CD8-positive, alpha-beta memory T cell (primary cell): ENCODE measurements at regions not wholly inside any gene's neighbourhood (a gene's known extent, or its start where the extent isn't known, plus 50 kb on each side); places are given as distances from the start of the nearest gene placed in this dataset.

Experiments used
- CTCF ChIA-PET: fragments of 350-600 bp; sonication (Branson Sonifier 250); formaldehyde crosslinking; loops from one replicate; lab custom pipeline; 2021; ENCODE audit warnings: antibody characterized with exemption; lab: Charles Lee
- POLR2A ChIA-PET: fragments of 350-600 bp; sonication (Branson Sonifier 250); formaldehyde crosslinking; loops from one replicate; lab custom pipeline; 2021; ENCODE audit warnings: antibody characterized with exemption; lab: Charles Lee
- DNase-seq, 5 donors: peaks; one replicate each; pipeline versions ENCODE4 v3.0.0 to v3.0.0-alpha.2; 2020 to 2022; ENCODE audit warnings: mixed read lengths in 1 of 5
- H3K27ac ChIP-seq: one replicate; pipeline ENCODE4 v1.7.0; 2013; ENCODE audit warnings: low read depth, mild to moderate bottlenecking, low read length, moderate library complexity
- H3K27me3 ChIP-seq: 2 replicates; pipeline ENCODE4 v1.7.0; 2013; ENCODE audit warnings: low read length, mild to moderate bottlenecking; ENCODE audit not compliant: insufficient read depth, poor library complexity, severe bottlenecking
- H3K36me3 ChIP-seq: 2 replicates; pipeline ENCODE4 v1.7.0; 2013; ENCODE audit warnings: mild to moderate bottlenecking, low read length, moderate library complexity; ENCODE audit not compliant: insufficient read depth
- H3K4me1 ChIP-seq: 2 replicates; pipeline ENCODE4 v1.7.0; 2013; ENCODE audit warnings: mild to moderate bottlenecking, low read length, moderate library complexity; ENCODE audit not compliant: insufficient read depth
- H3K4me3 ChIP-seq: 2 replicates; pipeline ENCODE4 v1.7.0; 2013; ENCODE audit warnings: mild to moderate bottlenecking, low read length
- H3K9me3 ChIP-seq: 2 replicates; pipeline ENCODE4 v1.7.0; 2013; ENCODE audit warnings: mild to moderate bottlenecking, low read length
- H3K27ac Mint-ChIP-seq, 8 donors: one replicate each; pipeline ENCODE4 v1.8.0; 2020 to 2021; ENCODE audit warnings: mixed read lengths in 8 of 8, mild to moderate bottlenecking in 6 of 8, inconsistent platforms in 3 of 8, moderate library complexity in 3 of 8
- H3K27me3 Mint-ChIP-seq, 2 donors: one replicate each; pipeline ENCODE4 v1.8.0; 2020 to 2021; ENCODE audit warnings: mixed read lengths in 2 of 2, mild to moderate bottlenecking in 1 of 2, moderate library complexity in 1 of 2
- H3K36me3 Mint-ChIP-seq, 3 donors: one replicate each; pipeline ENCODE4 v1.8.0; 2020 to 2021; ENCODE audit warnings: mixed read lengths in 3 of 3, inconsistent platforms in 1 of 3, mild to moderate bottlenecking in 1 of 3
- H3K4me1 Mint-ChIP-seq, 3 donors: one replicate each; pipeline ENCODE4 v1.8.0; 2020 to 2021; ENCODE audit warnings: mixed read lengths in 3 of 3, inconsistent platforms in 1 of 3, mild to moderate bottlenecking in 1 of 3
- H3K4me3 Mint-ChIP-seq, 7 donors: one replicate each; pipeline ENCODE4 v1.8.0; 2020 to 2021; ENCODE audit warnings: mixed read lengths in 7 of 7, mild to moderate bottlenecking in 6 of 7, moderate library complexity in 4 of 7, inconsistent platforms in 2 of 7
- H3K9me3 Mint-ChIP-seq, 5 donors: one replicate each; pipeline ENCODE4 v1.8.0; 2020 to 2022; ENCODE audit warnings: mixed read lengths in 5 of 5, mild to moderate bottlenecking in 3 of 5, moderate library complexity in 2 of 5, inconsistent platforms in 1 of 5

GRCh38 chrX:40263014-40263560 lies 165.3 kb upstream of the BCOR start:
- Histone ChIP-seq H3K9me3 (no peaks in the 10 kb centered on the region), H3K27ac (no peak overlapping the region), H3K36me3 (no peaks in the 10 kb centered on the region), H3K27me3 (no peaks in the 10 kb centered on the region), H3K4me3 (no peak overlapping the region), H3K4me1 (peaks cover 12% of the 10 kb centered on the region)
- no peak for DNase-seq
- Mint-ChIP-seq H3K9me3 (peaks cover 0 to 2% (median 0%) of the 10 kb centered on the region in 5 donors), H3K27me3 (peaks cover 0 to 4% of the 10 kb centered on the region in 2 donors), H3K27ac (no peak overlapping the region), H3K4me3 (peak overlapping the region in 1 of 7 donors; percentile 15), H3K4me1 (peaks cover 3 to 9% (median 6%) of the 10 kb centered on the region in 3 donors), H3K36me3 (no peaks in the 10 kb centered on the region)
- ChIA-PET POLR2A (no interaction called here), CTCF (no interaction called here)

GRCh38 chrX:40262157-40263013 lies 164.6 kb upstream of the BCOR start:
- Histone ChIP-seq H3K4me3 (no peak overlapping the region), H3K9me3 (no peaks in the 10 kb centered on the region), H3K4me1 (peaks cover 9% of the 10 kb centered on the region), H3K27ac (no peak overlapping the region), H3K36me3 (no peaks in the 10 kb centered on the region), H3K27me3 (no peaks in the 10 kb centered on the region)
- Mint-ChIP-seq H3K9me3 (peaks cover 0 to 2% (median 0%) of the 10 kb centered on the region in 5 donors), H3K27ac (no peak overlapping the region), H3K27me3 (peaks cover 0 to 4% of the 10 kb centered on the region in 2 donors), H3K4me3 (no peak overlapping the region), H3K36me3 (no peaks in the 10 kb centered on the region), H3K4me1 (peaks cover 2 to 8% (median 6%) of the 10 kb centered on the region in 3 donors)
- ChIA-PET CTCF (interaction anchor here (1.8 kb wide), 1 partner anchor 448 kb away, joined by 4 read pairs; no protein-coding TSS in a partner anchor), POLR2A (no interaction called here)
- DNase-seq = no peak

- Histone ChIP-seq H3K4me3 (no peak overlapping the region), H3K9me3 (no peaks in the 10 kb centered on the region), H3K27ac (no peak overlapping the region), H3K27me3 (no peaks in the 10 kb centered on the region), H3K4me1 (peaks cover 6% of the 10 kb centered on the region), H3K36me3 (no peaks in the 10 kb centered on the region)
- CTCF ChIA-PET = interaction anchor here (1.8 kb wide), 1 partner anchor 448 kb away, joined by 4 read pairs; no protein-coding TSS in a partner anchor
- Mint-ChIP-seq H3K36me3 (no peaks in the 10 kb centered on the region), H3K4me3 (no peak overlapping the region), H3K27ac (no peak overlapping the region), H3K9me3 (peaks cover 0 to 2% (median 0%) of the 10 kb centered on the region in 5 donors), H3K27me3 (peaks cover 0 to 4% of the 10 kb centered on the region in 2 donors), H3K4me1 (peaks cover 2 to 6% (median 3%) of the 10 kb centered on the region in 3 donors)
- POLR2A ChIA-PET = no interaction called here
- DNase-seq = no peak
Observed at GRCh38 chrX:40261833-40262156, 164.0 kb upstream of the BCOR start.

- POLR2A ChIA-PET = no interaction called here
- H3K27me3 Mint-ChIP-seq = peaks cover 0 to 2% of the 10 kb centered on the region in 2 donors
- H3K9me3 ChIP-seq = no peaks in the 10 kb centered on the region
- no peaks in the 10 kb centered on the region for H3K36me3 ChIP-seq
- no peak overlapping the region for H3K4me3 Mint-ChIP-seq
- H3K36me3 Mint-ChIP-seq = no peaks in the 10 kb centered on the region
- H3K9me3 Mint-ChIP-seq = peaks cover 0 to 2% (median 0%) of the 10 kb centered on the region in 5 donors
- H3K4me3 ChIP-seq = no peak overlapping the region
- CTCF ChIA-PET = no interaction called here
- H3K27me3 ChIP-seq = no peaks in the 10 kb centered on the region
- H3K4me1 Mint-ChIP-seq = no peaks in the 10 kb centered on the region
- H3K4me1 ChIP-seq = no peaks in the 10 kb centered on the region
- no peak for DNase-seq
- H3K27ac Mint-ChIP-seq = no peak overlapping the region
- no peak overlapping the region for H3K27ac ChIP-seq
Observed at GRCh38 chrX:40260146-40260747, 162.5 kb upstream of the BCOR start.

- Mint-ChIP-seq H3K36me3 (no peaks in the 10 kb centered on the region), H3K4me3 (no peak overlapping the region), H3K4me1 (no peaks in the 10 kb centered on the region), H3K27ac (peak overlapping the region in 1 of 8 donors; percentile 42), H3K27me3 (peaks cover 0 to 2% of the 10 kb centered on the region in 2 donors), H3K9me3 (peaks cover 0 to 2% (median 0%) of the 10 kb centered on the region in 5 donors)
- no peaks in the 10 kb centered on the region for H3K36me3 ChIP-seq
- no peak for DNase-seq
- CTCF ChIA-PET = no interaction called here
- no peak overlapping the region for H3K27ac ChIP-seq
- H3K4me3 ChIP-seq = no peak overlapping the region
- no peaks in the 10 kb centered on the region for H3K9me3 ChIP-seq
- H3K4me1 ChIP-seq = no peaks in the 10 kb centered on the region
- no peaks in the 10 kb centered on the region for H3K27me3 ChIP-seq
- POLR2A ChIA-PET = no interaction called here
Observed at GRCh38 chrX:40258909-40259308, 161.2 kb upstream of the BCOR start.

GRCh38 chrX:40253771-40254170 lies 156.0 kb upstream of the BCOR start:
- no peaks in the 10 kb centered on the region for H3K9me3 Mint-ChIP-seq
- H3K4me1 Mint-ChIP-seq = no peaks in the 10 kb centered on the region
- no peaks in the 10 kb centered on the region for H3K36me3 ChIP-seq
- H3K4me3 ChIP-seq = no peak overlapping the region
- DNase-seq = no peak
- H3K27ac Mint-ChIP-seq = no peak overlapping the region
- peaks cover 0 to 7% of the 10 kb centered on the region in 2 donors for H3K27me3 Mint-ChIP-seq
- H3K4me3 Mint-ChIP-seq = no peak overlapping the region
- H3K9me3 ChIP-seq = no peaks in the 10 kb centered on the region
- ChIA-PET CTCF (no interaction called here), POLR2A (no interaction called here)
- no peaks in the 10 kb centered on the region for H3K4me1 ChIP-seq
- H3K36me3 Mint-ChIP-seq = no peaks in the 10 kb centered on the region
- H3K27me3 ChIP-seq = no peaks in the 10 kb centered on the region
- H3K27ac ChIP-seq = no peak overlapping the region

GRCh38 chrX:40249582-40249981 lies 151.8 kb upstream of the BCOR start:
- Histone ChIP-seq H3K9me3 (no peaks in the 10 kb centered on the region), H3K27me3 (no peaks in the 10 kb centered on the region), H3K36me3 (no peaks in the 10 kb centered on the region), H3K4me3 (no peak overlapping the region), H3K4me1 (peaks cover 10% of the 10 kb centered on the region), H3K27ac (no peak overlapping the region)
- H3K27ac Mint-ChIP-seq = no peak overlapping the region
- DNase-seq = no peak
- no peak overlapping the region for H3K4me3 Mint-ChIP-seq
- H3K4me1 Mint-ChIP-seq = peaks cover 7 to 11% (median 11%) of the 10 kb centered on the region in 3 donors
- CTCF ChIA-PET = no interaction called here
- peaks cover 0 to 6% of the 10 kb centered on the region in 2 donors for H3K27me3 Mint-ChIP-seq
- no peaks in the 10 kb centered on the region for H3K36me3 Mint-ChIP-seq
- POLR2A ChIA-PET = no interaction called here
- H3K9me3 Mint-ChIP-seq = no peaks in the 10 kb centered on the region

- no peak for DNase-seq
- POLR2A ChIA-PET = no interaction called here
- Histone ChIP-seq H3K9me3 (no peaks in the 10 kb centered on the region), H3K4me3 (no peak overlapping the region), H3K4me1 (peaks cover 10% of the 10 kb centered on the region), H3K27me3 (no peaks in the 10 kb centered on the region), H3K27ac (no peak overlapping the region), H3K36me3 (no peaks in the 10 kb centered on the region)
- H3K4me1 Mint-ChIP-seq = peaks cover 7 to 11% (median 11%) of the 10 kb centered on the region in 3 donors
- CTCF ChIA-PET = no interaction called here
- peaks cover 0 to 6% of the 10 kb centered on the region in 2 donors for H3K27me3 Mint-ChIP-seq
- H3K36me3 Mint-ChIP-seq = no peaks in the 10 kb centered on the region
- no peaks in the 10 kb centered on the region for H3K9me3 Mint-ChIP-seq
- H3K27ac Mint-ChIP-seq = no peak overlapping the region
- H3K4me3 Mint-ChIP-seq = no peak overlapping the region
Observed at GRCh38 chrX:40248822-40249221, 151.1 kb upstream of the BCOR start.
